WTC11 (cell line): ENCODE measurements at regions not wholly inside any gene's neighbourhood (a gene's known extent, or its start where the extent isn't known, plus 50 kb on each side); places are given as distances from the start of the nearest gene placed in this dataset.

Source experiments
- ATAC-seq: fragments of 200-7000 bp; cut with Tn5 transposase; 2 replicates; pipeline ENCODE4 v1.10.0; 2021; ENCODE audit warnings: mild to moderate bottlenecking, moderate library complexity
- CTCF ChIA-PET: fragments of 300-600 bp; sonication (Branson Sonifier 250); formaldehyde crosslinking; loops from one replicate; lab custom pipeline; 2021; ENCODE audit warnings: antibody characterized with exemption; lab: Charles Lee
- POLR2A ChIA-PET: fragments of 350-600 bp; sonication (Branson Sonifier 250); formaldehyde crosslinking; loops from one replicate; lab custom pipeline; 2021; ENCODE audit warnings: antibody characterized with exemption; lab: Charles Lee
- DNase-seq: peaks from one replicate; pipeline ENCODE4 v3.0.0; 2021; ENCODE audit warnings: low spot score
- H3K27ac Mint-ChIP-seq: 2 replicates; pipeline ENCODE4 v1.8.0; 2021; ENCODE audit warnings: mixed read lengths
- H3K27me3 Mint-ChIP-seq: 2 replicates; pipeline ENCODE4 v1.8.0; 2021; ENCODE audit warnings: low read depth, mild to moderate bottlenecking, moderate library complexity, mixed read lengths
- H3K36me3 Mint-ChIP-seq: 2 replicates; pipeline ENCODE4 v1.8.0; 2021; ENCODE audit warnings: mixed read lengths
- H3K4me1 Mint-ChIP-seq: 2 replicates; pipeline ENCODE4 v1.8.0; 2022; ENCODE audit warnings: mixed read lengths
- H3K4me3 Mint-ChIP-seq: 2 replicates; pipeline ENCODE4 v1.8.0; 2021; ENCODE audit warnings: mild to moderate bottlenecking, moderate library complexity, mixed read lengths
- H3K9me3 Mint-ChIP-seq: 2 replicates; pipeline ENCODE4 v1.8.0; 2021; ENCODE audit warnings: mixed read lengths
- EMX1 ChIP-seq: fragments of 250-450 bp; sonication (Bioruptor Pico); IDR thresholded peaks from 2 replicates; pipeline ENCODE4 v1.8.0; 2021; ENCODE audit warnings: mild to moderate bottlenecking
- ETV6 ChIP-seq: sonication (generic); formaldehyde crosslinking; IDR thresholded peaks from 2 replicates; pipeline ENCODE4 v1.8.1; 2022; ENCODE audit warnings: mild to moderate bottlenecking, missing genetic modification reagents
- FOXP1 ChIP-seq: sonication (generic); formaldehyde crosslinking; IDR thresholded peaks from 2 replicates; pipeline ENCODE4 v1.8.0; 2022; ENCODE audit warnings: missing genetic modification reagents, mild to moderate bottlenecking, moderate library complexity, borderline replicate concordance
- IRF2 ChIP-seq: sonication (generic); formaldehyde crosslinking; IDR thresholded peaks from 2 replicates; pipeline ENCODE4 v1.8.0; 2022; ENCODE audit warnings: low read depth, missing genetic modification reagents, borderline replicate concordance
- JUN ChIP-seq: sonication (generic); formaldehyde crosslinking; IDR thresholded peaks from 2 replicates; pipeline ENCODE4 v1.8.0; 2023; ENCODE audit warnings: mild to moderate bottlenecking, missing genetic modification reagents
- MXD4 ChIP-seq: fragments of 250-450 bp; sonication (Bioruptor Pico); IDR thresholded peaks from 2 replicates; pipeline ENCODE4 v1.8.0; 2021; ENCODE audit warnings: mild to moderate bottlenecking, moderate library complexity, borderline replicate concordance
- MYBL2 ChIP-seq: sonication (generic); formaldehyde crosslinking; IDR thresholded peaks from 2 replicates; pipeline ENCODE4 v1.8.1; 2023; ENCODE audit warnings: mild to moderate bottlenecking, moderate library complexity, missing genetic modification reagents
- NR1H2 ChIP-seq: sonication (generic); formaldehyde crosslinking; IDR thresholded peaks from 2 replicates; pipeline ENCODE4 v1.9.0; 2021; ENCODE audit warnings: mild to moderate bottlenecking, moderate library complexity, missing genetic modification reagents
- RORB ChIP-seq: fragments of 250-450 bp; sonication (Bioruptor Pico); IDR thresholded peaks from 2 replicates; pipeline ENCODE4 v1.9.0; 2021; ENCODE audit warnings: mild to moderate bottlenecking
- SMAD3 ChIP-seq: sonication (generic); formaldehyde crosslinking; IDR thresholded peaks from 2 replicates; pipeline ENCODE4 v1.8.0; 2022; ENCODE audit warnings: missing genetic modification reagents, mild to moderate bottlenecking, borderline replicate concordance
- SOX15 ChIP-seq: fragments of 250-450 bp; sonication (Bioruptor Pico); IDR thresholded peaks from 2 replicates; pipeline ENCODE4 v1.9.0; 2021; ENCODE audit warnings: mild to moderate bottlenecking
- TP53 ChIP-seq: sonication (generic); formaldehyde crosslinking; IDR thresholded peaks from 2 replicates; pipeline ENCODE4 v1.8.1; 2023; ENCODE audit warnings: mild to moderate bottlenecking, missing genetic modification reagents
- ZMAT4 ChIP-seq: fragments of 250-450 bp; sonication (Bioruptor Pico); IDR thresholded peaks from 2 replicates; pipeline ENCODE4 v1.9.0; 2021; ENCODE audit warnings: mild to moderate bottlenecking
- ZNF263 ChIP-seq: sonication (generic); formaldehyde crosslinking; IDR thresholded peaks from 2 replicates; pipeline ENCODE4 v1.8.1; 2022; ENCODE audit warnings: low read depth, mild to moderate bottlenecking, moderate library complexity, missing genetic modification reagents
- ZSCAN18 ChIP-seq: fragments of 250-450 bp; sonication (Bioruptor Pico); IDR thresholded peaks from 2 replicates; pipeline ENCODE4 v2.1.2; 2022; ENCODE audit warnings: mild to moderate bottlenecking, moderate library complexity
- TF ChIP-seq, protein P1 (sequence below): fragments of 200-600 bp; IDR thresholded peaks from 2 replicates; pipeline ENCODE4 v1.8.0; 2022; ENCODE audit warnings: antibody characterized with exemption
- TF ChIP-seq, protein P2 (sequence below): fragments of 250-450 bp; sonication (Bioruptor Pico); IDR thresholded peaks from 2 replicates; pipeline ENCODE4 v1.8.0; 2021; ENCODE audit warnings: mild to moderate bottlenecking
- TF ChIP-seq, protein P3 (sequence below): sonication (generic); formaldehyde crosslinking; IDR thresholded peaks from 2 replicates; pipeline ENCODE4 v1.8.1; 2023; ENCODE audit warnings: mild to moderate bottlenecking, missing genetic modification reagents
- TF ChIP-seq, protein P4 (sequence below): sonication (generic); formaldehyde crosslinking; IDR thresholded peaks from 2 replicates; pipeline ENCODE4 v1.8.1; 2022; ENCODE audit warnings: low read depth, missing genetic modification reagents, borderline replicate concordance

GRCh38 chr16:6206080-6206479 is 1108.5 kb upstream of the EEF2KMT start:
- Mint-ChIP-seq H3K4me1 (no peaks in the 10 kb centered on the region), H3K36me3 (peaks cover 72% of the 10 kb centered on the region), H3K27me3 (peaks cover 12% of the 10 kb centered on the region), H3K27ac (no peak overlapping the region), H3K9me3 (peaks cover 76% of the 10 kb centered on the region), H3K4me3 (no peak overlapping the region)
- ChIA-PET CTCF (no interaction called here), POLR2A (no interaction called here)
- TF ChIP-seq TP53 (CRISPR knock-in tag) (no peak), SMAD3 (CRISPR knock-in tag) (no peak), ZNF263 (CRISPR knock-in tag) (no peak)
- DNase-seq (no peak), ATAC-seq (no peak)

DNA sequence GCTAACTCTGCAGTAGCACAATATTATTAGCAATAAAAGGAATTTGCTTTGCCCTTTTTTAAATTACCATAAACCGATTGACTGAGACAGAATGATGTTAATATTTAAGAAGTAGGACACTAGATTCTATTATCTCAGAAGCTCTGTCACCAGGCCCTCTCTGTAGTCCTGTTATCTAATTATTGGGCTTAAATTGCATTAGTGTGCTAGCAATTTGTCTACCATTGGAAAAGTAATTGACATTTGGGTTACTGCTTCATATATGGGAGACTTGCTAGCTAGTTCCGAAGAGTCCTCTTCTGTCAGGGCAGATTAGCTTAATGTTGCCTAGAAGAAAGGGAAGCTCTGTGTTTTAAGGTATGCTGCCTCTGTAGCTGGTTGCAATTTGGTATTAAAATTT is 1107.3 kb upstream of the EEF2KMT start:
- TF ChIP-seq EMX1 (CRISPR knock-in tag) (no peak), SOX15 (CRISPR knock-in tag) (no peak), ZMAT4 (no peak), ETV6 (no peak), ZSCAN18 (no peak), FOXP1 (CRISPR knock-in tag) (no peak), MYBL2 (no peak), MXD4 (CRISPR knock-in tag) (no peak), RORB (CRISPR knock-in tag) (no peak), JUN (no peak), SMAD3 (CRISPR knock-in tag) (no peak), NR1H2 (no peak), IRF2 (CRISPR knock-in tag) (no peak)
- TF ChIP-seq, protein P1, sequence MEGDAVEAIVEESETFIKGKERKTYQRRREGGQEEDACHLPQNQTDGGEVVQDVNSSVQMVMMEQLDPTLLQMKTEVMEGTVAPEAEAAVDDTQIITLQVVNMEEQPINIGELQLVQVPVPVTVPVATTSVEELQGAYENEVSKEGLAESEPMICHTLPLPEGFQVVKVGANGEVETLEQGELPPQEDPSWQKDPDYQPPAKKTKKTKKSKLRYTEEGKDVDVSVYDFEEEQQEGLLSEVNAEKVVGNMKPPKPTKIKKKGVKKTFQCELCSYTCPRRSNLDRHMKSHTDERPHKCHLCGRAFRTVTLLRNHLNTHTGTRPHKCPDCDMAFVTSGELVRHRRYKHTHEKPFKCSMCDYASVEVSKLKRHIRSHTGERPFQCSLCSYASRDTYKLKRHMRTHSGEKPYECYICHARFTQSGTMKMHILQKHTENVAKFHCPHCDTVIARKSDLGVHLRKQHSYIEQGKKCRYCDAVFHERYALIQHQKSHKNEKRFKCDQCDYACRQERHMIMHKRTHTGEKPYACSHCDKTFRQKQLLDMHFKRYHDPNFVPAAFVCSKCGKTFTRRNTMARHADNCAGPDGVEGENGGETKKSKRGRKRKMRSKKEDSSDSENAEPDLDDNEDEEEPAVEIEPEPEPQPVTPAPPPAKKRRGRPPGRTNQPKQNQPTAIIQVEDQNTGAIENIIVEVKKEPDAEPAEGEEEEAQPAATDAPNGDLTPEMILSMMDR = no peak
- TF ChIP-seq, protein P2, sequence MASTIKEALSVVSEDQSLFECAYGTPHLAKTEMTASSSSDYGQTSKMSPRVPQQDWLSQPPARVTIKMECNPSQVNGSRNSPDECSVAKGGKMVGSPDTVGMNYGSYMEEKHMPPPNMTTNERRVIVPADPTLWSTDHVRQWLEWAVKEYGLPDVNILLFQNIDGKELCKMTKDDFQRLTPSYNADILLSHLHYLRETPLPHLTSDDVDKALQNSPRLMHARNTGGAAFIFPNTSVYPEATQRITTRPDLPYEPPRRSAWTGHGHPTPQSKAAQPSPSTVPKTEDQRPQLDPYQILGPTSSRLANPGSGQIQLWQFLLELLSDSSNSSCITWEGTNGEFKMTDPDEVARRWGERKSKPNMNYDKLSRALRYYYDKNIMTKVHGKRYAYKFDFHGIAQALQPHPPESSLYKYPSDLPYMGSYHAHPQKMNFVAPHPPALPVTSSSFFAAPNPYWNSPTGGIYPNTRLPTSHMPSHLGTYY (CRISPR knock-in tag) = no peak
- TF ChIP-seq, protein P3, sequence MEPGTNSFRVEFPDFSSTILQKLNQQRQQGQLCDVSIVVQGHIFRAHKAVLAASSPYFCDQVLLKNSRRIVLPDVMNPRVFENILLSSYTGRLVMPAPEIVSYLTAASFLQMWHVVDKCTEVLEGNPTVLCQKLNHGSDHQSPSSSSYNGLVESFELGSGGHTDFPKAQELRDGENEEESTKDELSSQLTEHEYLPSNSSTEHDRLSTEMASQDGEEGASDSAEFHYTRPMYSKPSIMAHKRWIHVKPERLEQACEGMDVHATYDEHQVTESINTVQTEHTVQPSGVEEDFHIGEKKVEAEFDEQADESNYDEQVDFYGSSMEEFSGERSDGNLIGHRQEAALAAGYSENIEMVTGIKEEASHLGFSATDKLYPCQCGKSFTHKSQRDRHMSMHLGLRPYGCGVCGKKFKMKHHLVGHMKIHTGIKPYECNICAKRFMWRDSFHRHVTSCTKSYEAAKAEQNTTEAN (CRISPR knock-in tag) = no peak
- TF ChIP-seq, protein P4, sequence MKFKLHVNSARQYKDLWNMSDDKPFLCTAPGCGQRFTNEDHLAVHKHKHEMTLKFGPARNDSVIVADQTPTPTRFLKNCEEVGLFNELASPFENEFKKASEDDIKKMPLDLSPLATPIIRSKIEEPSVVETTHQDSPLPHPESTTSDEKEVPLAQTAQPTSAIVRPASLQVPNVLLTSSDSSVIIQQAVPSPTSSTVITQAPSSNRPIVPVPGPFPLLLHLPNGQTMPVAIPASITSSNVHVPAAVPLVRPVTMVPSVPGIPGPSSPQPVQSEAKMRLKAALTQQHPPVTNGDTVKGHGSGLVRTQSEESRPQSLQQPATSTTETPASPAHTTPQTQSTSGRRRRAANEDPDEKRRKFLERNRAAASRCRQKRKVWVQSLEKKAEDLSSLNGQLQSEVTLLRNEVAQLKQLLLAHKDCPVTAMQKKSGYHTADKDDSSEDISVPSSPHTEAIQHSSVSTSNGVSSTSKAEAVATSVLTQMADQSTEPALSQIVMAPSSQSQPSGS (CRISPR knock-in tag) = no peak
- DNase-seq = no peak
- Mint-ChIP-seq H3K36me3 (peaks cover 76% of the 10 kb centered on the region), H3K9me3 (peaks cover 80% of the 10 kb centered on the region), H3K4me1 (no peaks in the 10 kb centered on the region), H3K4me3 (no peak overlapping the region), H3K27me3 (peaks cover 12% of the 10 kb centered on the region), H3K27ac (no peak overlapping the region)
- POLR2A ChIA-PET = no interaction called here
- CTCF ChIA-PET = no interaction called here
- no peak for ATAC-seq
